Coronary artery (tissue), 2 donors: ENCODE measurements at regions not wholly inside any gene's neighbourhood (a gene's known extent, or its start where the extent isn't known, plus 50 kb on each side); places are given as distances from the start of the nearest gene placed in this dataset.

ENCODE experiments used
- DNase-seq: peaks from one replicate; pipeline ENCODE4 v3.0.0-alpha.2; 2017; ENCODE audit warnings: low spot score
- H3K27ac ChIP-seq, 2 donors: fragments of 200-600 bp; sonication (generic); one replicate each; pipeline ENCODE4 v1.5.1; 2016 to 2019
- H3K4me3 ChIP-seq: fragments of 200-600 bp; sonication (generic); 2 replicates; pipeline ENCODE4 v1.5.1; 2016; ENCODE audit warnings: mild to moderate bottlenecking, moderate library complexity
- TF ChIP-seq, protein P1 (sequence below): fragments of 200-600 bp; sonication (generic); IDR thresholded peaks from one replicate; pipeline ENCODE4 v1.5.1; 2019; ENCODE audit warnings: antibody characterized with exemption

- Histone ChIP-seq H3K4me3 (no peak overlapping the region), H3K27ac (no peak overlapping the region)
- TF ChIP-seq, protein P1, sequence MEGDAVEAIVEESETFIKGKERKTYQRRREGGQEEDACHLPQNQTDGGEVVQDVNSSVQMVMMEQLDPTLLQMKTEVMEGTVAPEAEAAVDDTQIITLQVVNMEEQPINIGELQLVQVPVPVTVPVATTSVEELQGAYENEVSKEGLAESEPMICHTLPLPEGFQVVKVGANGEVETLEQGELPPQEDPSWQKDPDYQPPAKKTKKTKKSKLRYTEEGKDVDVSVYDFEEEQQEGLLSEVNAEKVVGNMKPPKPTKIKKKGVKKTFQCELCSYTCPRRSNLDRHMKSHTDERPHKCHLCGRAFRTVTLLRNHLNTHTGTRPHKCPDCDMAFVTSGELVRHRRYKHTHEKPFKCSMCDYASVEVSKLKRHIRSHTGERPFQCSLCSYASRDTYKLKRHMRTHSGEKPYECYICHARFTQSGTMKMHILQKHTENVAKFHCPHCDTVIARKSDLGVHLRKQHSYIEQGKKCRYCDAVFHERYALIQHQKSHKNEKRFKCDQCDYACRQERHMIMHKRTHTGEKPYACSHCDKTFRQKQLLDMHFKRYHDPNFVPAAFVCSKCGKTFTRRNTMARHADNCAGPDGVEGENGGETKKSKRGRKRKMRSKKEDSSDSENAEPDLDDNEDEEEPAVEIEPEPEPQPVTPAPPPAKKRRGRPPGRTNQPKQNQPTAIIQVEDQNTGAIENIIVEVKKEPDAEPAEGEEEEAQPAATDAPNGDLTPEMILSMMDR: no peak
- peak; percentile 61 for DNase-seq
Measured at GRCh38 chr20:61123751-61124368, 128.2 kb upstream of the CDH4 start.

DNA sequence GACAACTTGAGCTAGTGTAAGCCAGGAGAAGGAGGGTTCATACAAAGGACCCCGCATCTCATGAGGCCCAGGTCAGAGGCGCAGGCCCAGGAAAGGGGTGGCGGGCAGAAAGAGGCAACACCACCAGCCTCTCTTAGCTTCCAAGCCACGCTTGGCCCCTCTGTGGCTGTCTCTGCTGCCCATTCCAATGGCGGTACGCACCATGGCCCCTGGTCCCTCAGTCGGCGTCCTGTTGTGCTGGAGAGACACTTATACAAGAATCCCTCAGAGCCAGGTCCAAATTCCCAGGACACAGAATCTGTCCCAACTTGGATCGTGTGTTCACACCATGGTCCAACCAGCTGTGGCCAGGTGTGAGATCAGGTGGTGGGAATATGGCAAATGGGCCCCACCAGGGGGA is 127.0 kb upstream of the CDH4 start:
- H3K27ac ChIP-seq: no peak overlapping the region
- TF ChIP-seq, protein P1: no peak
- H3K4me3 ChIP-seq: no peak overlapping the region
- DNase-seq: peak; percentile 55

- TF ChIP-seq, protein P1: no peak
- Histone ChIP-seq H3K4me3 (no peak overlapping the region), H3K27ac (no peak overlapping the region)
- peak; percentile 66 for DNase-seq
Measured at GRCh38 chr20:61125546-61126180, 126.4 kb upstream of the CDH4 start.

DNA sequence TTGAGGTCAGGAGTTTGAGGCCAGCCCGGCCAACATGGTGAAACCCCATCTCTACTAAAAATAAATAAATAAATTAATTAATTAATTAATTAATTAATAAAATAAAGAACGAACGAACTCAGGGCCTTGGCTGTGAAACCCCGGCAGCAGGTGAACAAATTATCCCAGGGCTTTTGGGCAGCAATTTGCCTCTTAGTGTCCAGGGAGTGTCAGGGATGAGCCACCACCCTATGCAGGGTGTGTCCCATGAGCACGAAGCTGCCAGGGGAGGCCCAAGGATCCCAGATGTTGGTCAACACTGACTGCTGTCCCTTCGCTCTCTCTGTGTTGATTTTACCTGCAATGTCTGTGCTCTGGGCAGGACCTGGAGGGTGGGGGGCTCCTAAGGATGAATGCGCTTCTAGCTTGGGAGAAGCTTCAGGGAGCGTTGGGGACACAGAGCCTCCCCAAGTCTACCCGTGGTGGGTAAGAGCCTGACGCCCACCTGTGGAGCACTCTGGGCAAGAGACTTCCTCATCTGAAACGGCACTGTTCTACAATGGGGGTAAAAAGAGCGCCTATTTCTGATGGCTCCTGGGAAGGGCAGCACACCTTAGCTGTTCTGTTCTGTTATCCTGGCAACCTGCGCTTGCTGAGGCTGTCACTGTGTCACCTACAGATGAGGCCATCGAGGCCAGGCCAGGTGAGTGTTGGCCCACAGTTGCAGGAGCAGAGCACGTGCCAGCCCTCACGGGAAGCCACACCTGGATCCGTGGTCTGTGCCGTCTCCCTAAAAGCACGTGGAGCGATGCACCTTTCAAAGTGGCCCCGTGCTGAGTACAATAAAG is 125.5 kb upstream of the CDH4 start:
- peak; percentile 59 for DNase-seq
- TF ChIP-seq, protein P1: no peak
- Histone ChIP-seq H3K4me3 (no peak overlapping the region), H3K27ac (no peak overlapping the region)

- H3K27ac ChIP-seq: no peak overlapping the region
- TF ChIP-seq, protein P1: no peak
- no peak for DNase-seq
Measured at GRCh38 chr20:61127311-61128039, 124.6 kb upstream of the CDH4 start.

GRCh38 chr20:61128701-61129269 is 123.3 kb upstream of the CDH4 start:
- TF ChIP-seq, protein P1: no peak
- no peak for DNase-seq
- Histone ChIP-seq H3K27ac (no peak overlapping the region), H3K4me3 (no peak overlapping the region)

More at GRCh38 chr20:61127311-61128039, 124.6 kb upstream of the CDH4 start:
- no peak overlapping the region for H3K4me3 ChIP-seq
